HCT116 (cell line): ENCODE measurements at regions not wholly inside any gene's neighbourhood (a gene's known extent, or its start where the extent isn't known, plus 50 kb on each side); places are given as distances from the start of the nearest gene placed in this dataset.

ENCODE experiments used
- ATAC-seq: fragments of 200-7000 bp; cut with Tn5 transposase; 2 replicates; pipeline ENCODE4 v1.9.1; 2020; ENCODE audit warnings: mild to moderate bottlenecking, moderate library complexity
- BruUV-seq: library from RNA; stranded (reverse); fragments of 400-500 nt; replicated peaks from 2 replicates; lab custom pipeline; 2021; lab: Mats Ljungman, UMichigan
- CTCF ChIA-PET: fragments of 300-600 bp; sonication (Branson Sonifier 250); formaldehyde crosslinking; loops from one replicate; lab custom pipeline; 2021; ENCODE audit warnings: antibody characterized with exemption; lab: Charles Lee
- POLR2A ChIA-PET: fragments of 300-600, 350-600 bp; sonication (Branson Sonifier 250); formaldehyde crosslinking; loops from one replicate; lab custom pipeline; 2021; ENCODE audit warnings: antibody characterized with exemption; lab: Charles Lee
- RAD21 ChIA-PET, 2 experiments: fragments of 300-600 bp; sonication (Branson Sonifier 250); formaldehyde crosslinking; loops; one replicate each; lab custom pipeline; 2023; ENCODE audit warnings: low total read pairs in 2 of 2; ENCODE audit not compliant: uncharacterized antibody in 2 of 2, unreplicated experiment in 2 of 2, low non-redundant PET in 1 of 2; lab: Charles Lee
- DNase-seq: peaks from one replicate; pipeline ENCODE4 v3.0.0-alpha.2; 2010; ENCODE audit warnings: low read depth, low spot score
- H2AFZ ChIP-seq: fragments of 200-600 bp; shearing (Covaris generic), sonication (generic); 2 replicates; pipeline ENCODE4 v1.6.1; 2017; ENCODE audit warnings: low read depth, mixed run types, mixed read lengths, antibody characterized with exemption, low read length; ENCODE audit not compliant: poor library complexity, severe bottlenecking
- H3K27ac ChIP-seq: 2 replicates; pipeline ENCODE4 v1.5.1; 2012; ENCODE audit warnings: low read depth, low read length
- H3K27me3 ChIP-seq: fragments of 200-600 bp; sonication (generic); 2 replicates; pipeline ENCODE4 v1.6.1; 2016; ENCODE audit warnings: mixed run types, low read length, mixed read lengths; ENCODE audit not compliant: insufficient read depth
- H3K36me3 ChIP-seq, 2 experiments: fragments of 200-500 bp in 1 of 2; fragments of 200-600 bp in 1 of 2; sonication (Bioruptor generic) in 1 of 2; sonication (generic) in 1 of 2; 2 replicates each; pipeline versions ENCODE4 v1.5.1 to v1.6.1; 2014 to 2016; ENCODE audit warnings: low read length in 2 of 2, inconsistent platforms in 1 of 2, mixed read lengths in 1 of 2, mixed run types in 1 of 2; ENCODE audit not compliant: insufficient read depth in 2 of 2, control insufficient read depth in 1 of 2
- H3K4me1 ChIP-seq, 2 experiments: fragments of 200-600 bp in 1 of 2; sonication (generic) in 1 of 2; 2 replicates each; pipeline versions ENCODE4 v1.5.1 to v1.6.1; 2012 to 2017; ENCODE audit warnings: low read length in 2 of 2, inconsistent platforms in 1 of 2, mild to moderate bottlenecking in 1 of 2, mixed read lengths in 1 of 2, mixed run types in 1 of 2, moderate library complexity in 1 of 2; ENCODE audit not compliant: insufficient read depth in 2 of 2, control insufficient read depth in 1 of 2
- H3K4me2 ChIP-seq: fragments of 200-600 bp; sonication (generic); 2 replicates; pipeline ENCODE4 v1.6.1; 2017; ENCODE audit warnings: mixed run types, low read length, mixed read lengths
- H3K4me3 ChIP-seq, 2 experiments: fragments of 200-600 bp in 1 of 2; sonication (generic) in 1 of 2; replicated peaks in 1 of 2; 2 replicates each; pipeline ENCODE4 v1.5.1; 2011 to 2016; ENCODE audit warnings: low read length in 2 of 2, control low read depth in 1 of 2, low read depth in 1 of 2, mild to moderate bottlenecking in 1 of 2, mixed read lengths in 1 of 2, mixed run types in 1 of 2
- H3K79me2 ChIP-seq: fragments of 200-600 bp; sonication (generic); 2 replicates; pipeline ENCODE4 v1.6.1; 2017; ENCODE audit warnings: mild to moderate bottlenecking, mixed run types, low read length, moderate library complexity, mixed read lengths; ENCODE audit not compliant: insufficient read depth
- H3K9ac ChIP-seq: fragments of 200-600 bp; sonication (generic); 2 replicates; pipeline ENCODE4 v1.6.1; 2016; ENCODE audit warnings: low read length, mixed read lengths
- H3K9me2 ChIP-seq: fragments of 200-600 bp; sonication (generic), shearing (Covaris generic); 2 replicates; pipeline ENCODE4 v1.6.1; 2017; ENCODE audit warnings: mixed run types, mild to moderate bottlenecking, moderate library complexity; ENCODE audit not compliant: insufficient read depth
- H3K9me3 ChIP-seq, 2 experiments: fragments of 200-500 bp in 1 of 2; fragments of 200-600 bp in 1 of 2; sonication (Bioruptor generic) in 1 of 2; sonication (generic) in 1 of 2; 2 replicates each; pipeline ENCODE4 v1.6.1; 2014 to 2017; ENCODE audit warnings: low read length in 2 of 2, mixed read lengths in 2 of 2, inconsistent platforms in 1 of 2, low read depth in 1 of 2, mild to moderate bottlenecking in 1 of 2, mixed run types in 1 of 2, moderate library complexity in 1 of 2; ENCODE audit not compliant: control insufficient read depth in 1 of 2, insufficient read depth in 1 of 2
- H4K20me1 ChIP-seq: fragments of 200-600 bp; sonication (generic), shearing (Covaris generic); 2 replicates; pipeline ENCODE4 v1.6.1; 2017; ENCODE audit warnings: mixed run types, mild to moderate bottlenecking, moderate library complexity; ENCODE audit not compliant: insufficient read depth
- ELF1 ChIP-seq: IDR thresholded peaks from 2 replicates; pipeline ENCODE4 v1.6.1; 2012; ENCODE audit warnings: low read depth, borderline replicate concordance
- EZH2 ChIP-seq: fragments of 200-600 bp; sonication (generic); IDR thresholded peaks from 2 replicates; pipeline ENCODE4 v1.6.1; 2017; ENCODE audit warnings: antibody characterized with exemption, mixed run types
- EZH2phosphoT487 ChIP-seq: fragments of 200-600 bp; IDR thresholded peaks from 2 replicates; pipeline ENCODE4 v1.6.1; 2018; ENCODE audit warnings: antibody characterized with exemption, borderline replicate concordance
- JUND ChIP-seq: IDR thresholded peaks from 2 replicates; pipeline ENCODE4 v1.6.1; 2012
- RAD21 ChIP-seq: IDR thresholded peaks from 2 replicates; pipeline ENCODE4 v1.6.1; 2012; ENCODE audit warnings: low read depth, mild to moderate bottlenecking
- SP1 ChIP-seq: IDR thresholded peaks from 2 replicates; pipeline ENCODE4 v1.6.1; 2012; ENCODE audit warnings: low read depth
- TCF7L2 ChIP-seq: IDR thresholded peaks from 2 replicates; pipeline ENCODE4 v1.7.0; 2011; ENCODE audit warnings: borderline replicate concordance, inconsistent platforms; ENCODE audit not compliant: insufficient read depth, insufficient read length; ENCODE audit errors: extremely low read depth
- YY1 ChIP-seq: IDR thresholded peaks from 2 replicates; pipeline ENCODE4 v1.6.1; 2011; ENCODE audit warnings: low read length, low read depth, moderate library complexity, mild to moderate bottlenecking; ENCODE audit not compliant: insufficient replicate concordance; ENCODE audit errors: extremely low read depth
- ZBTB33 ChIP-seq: IDR thresholded peaks from 2 replicates; pipeline ENCODE4 v1.6.1; 2011; ENCODE audit warnings: mild to moderate bottlenecking, low read length, moderate library complexity; ENCODE audit not compliant: insufficient replicate concordance; ENCODE audit errors: extremely low read depth
- ZNF274 ChIP-seq: fragments of 200-500 bp; sonication (Bioruptor generic); IDR thresholded peaks from 2 replicates; pipeline ENCODE4 v1.6.1; 2014; ENCODE audit warnings: mild to moderate bottlenecking, low read depth, low read length, inconsistent platforms
- intact Hi-C: fragments of 100-400 bp; cut with micrococcal nuclease; formaldehyde crosslinking; loops from 2 replicates; pipeline ENCODE4 v1.10.0; 2022

GRCh38 chr5:26579712-26580111 is 458.7 kb downstream of the CDH9 start:
- TF ChIP-seq EZH2phosphoT487 (no peak), RAD21 (no peak), SP1 (no peak), TCF7L2 (no peak), ELF1 (no peak)
- Histone ChIP-seq H3K36me3 (no peaks in the 10 kb centered on the region), H3K79me2 (no peaks in the 10 kb centered on the region), H4K20me1 (no peaks in the 10 kb centered on the region), H2AFZ (no peak overlapping the region), H3K9ac (no peak overlapping the region), H3K27ac (no peak overlapping the region), H3K27me3 (no peaks in the 10 kb centered on the region), H3K9me2 (no peaks in the 10 kb centered on the region), H3K9me3 (peaks cover 4 to 20% of the 10 kb centered on the region in 2 experiments; a peak in 2 of 4 replicates), H3K4me1 (no peaks in the 10 kb centered on the region), H3K4me2 (no peak overlapping the region), H3K4me3 (no peak overlapping the region)
- intact Hi-C loops: no loop called here
- ChIA-PET POLR2A (no interaction called here), CTCF (no interaction called here), RAD21 (no interaction called here)
- BruUV-seq: no TSS peak
- ATAC-seq (no peak), DNase-seq (no peak)

- Histone ChIP-seq H3K27me3 (no peaks in the 10 kb centered on the region), H3K36me3 (no peaks in the 10 kb centered on the region), H4K20me1 (no peaks in the 10 kb centered on the region), H3K4me2 (no peak overlapping the region), H2AFZ (no peak overlapping the region), H3K4me3 (no peak overlapping the region), H3K9me2 (no peaks in the 10 kb centered on the region), H3K79me2 (no peaks in the 10 kb centered on the region), H3K9ac (no peak overlapping the region), H3K4me1 (no peaks in the 10 kb centered on the region), H3K9me3 (peaks cover 4 to 21% of the 10 kb centered on the region in 2 experiments; a peak in 2 of 4 replicates), H3K27ac (no peak overlapping the region)
- intact Hi-C loops: no loop called here
- POLR2A ChIA-PET: no interaction called here
- DNase-seq: no peak
- BruUV-seq: no TSS peak
- RAD21 ChIA-PET: no interaction called here
- CTCF ChIA-PET: no interaction called here
- no peak for ATAC-seq
- TF ChIP-seq ZNF274: no peak
- TF ChIP-seq ELF1: no peak
- TF ChIP-seq ZBTB33: no peak
- no peak for TF ChIP-seq JUND
- TF ChIP-seq EZH2: no peak
- TF ChIP-seq YY1: no peak
These were observed 460.4 kb downstream of the CDH9 start for GRCh38 chr5:26578002-26578401.
